Neural progenitor cell (in vitro differentiated cells): ENCODE measurements at regions not wholly inside any gene's neighbourhood (a gene's known extent, or its start where the extent isn't known, plus 50 kb on each side); places are given as distances from the start of the nearest gene placed in this dataset.

Experiments used
- DNase-seq: peaks from one replicate; pipeline ENCODE4 v3.0.0-alpha.2; 2016; ENCODE audit warnings: low spot score
- H2AFZ ChIP-seq: fragments of 200-600 bp; sonication (generic); replicated peaks from 2 replicates; pipeline ENCODE4 v1.6.1; 2016; ENCODE audit warnings: antibody characterized with exemption
- H3F3A ChIP-seq: fragments of 200-600 bp; sonication (generic); 2 replicates; pipeline ENCODE4 v1.6.1; 2016; ENCODE audit warnings: antibody characterized with exemption, low read depth
- H3K27ac ChIP-seq: fragments of 200-600 bp; sonication (generic); 2 replicates; pipeline ENCODE4 v1.5.1; 2016; ENCODE audit warnings: mild to moderate bottlenecking
- H3K27me3 ChIP-seq: fragments of 200-600 bp; sonication (generic); 2 replicates; pipeline ENCODE4 v1.6.1; 2016; ENCODE audit warnings: mild to moderate bottlenecking, moderate library complexity
- H3K36me3 ChIP-seq: fragments of 200-600 bp; sonication (generic); 2 replicates; pipeline ENCODE4 v1.5.1; 2016
- H3K4me1 ChIP-seq: fragments of 200-600 bp; sonication (generic); 2 replicates; pipeline ENCODE4 v1.6.1; 2016; ENCODE audit warnings: mixed run types
- H3K4me2 ChIP-seq: fragments of 200-600 bp; sonication (generic); 2 replicates; pipeline ENCODE4 v1.6.1; 2016
- H3K4me3 ChIP-seq: fragments of 200-600 bp; sonication (generic); 2 replicates; pipeline ENCODE4 v1.5.1; 2016
- H3K79me2 ChIP-seq: fragments of 200-600 bp; sonication (generic); 2 replicates; pipeline ENCODE4 v1.6.1; 2016; ENCODE audit warnings: low read depth
- H3K9ac ChIP-seq: fragments of 200-600 bp; sonication (generic); 2 replicates; pipeline ENCODE4 v1.6.1; 2016
- H3K9me3 ChIP-seq: fragments of 200-600 bp; sonication (generic); 2 replicates; pipeline ENCODE4 v1.5.1; 2016; ENCODE audit warnings: low read depth
- H4K20me1 ChIP-seq: fragments of 200-600 bp; sonication (generic); 2 replicates; pipeline ENCODE4 v1.6.1; 2016; ENCODE audit warnings: low read depth
- H3K27ac Mint-ChIP-seq: 3 replicates; pipeline ENCODE4 v1.8.0; 2021; ENCODE audit warnings: mixed read lengths
- H3K27me3 Mint-ChIP-seq: 2 replicates; pipeline ENCODE4 v1.8.0; 2022; ENCODE audit warnings: low read depth, mild to moderate bottlenecking, inconsistent platforms, moderate library complexity, mixed read lengths; ENCODE audit not compliant: insufficient read depth
- H3K36me3 Mint-ChIP-seq: 3 replicates; pipeline ENCODE4 v1.8.0; 2021; ENCODE audit warnings: mixed read lengths
- H3K4me1 Mint-ChIP-seq: 3 replicates; pipeline ENCODE4 v1.8.0; 2021; ENCODE audit warnings: mixed read lengths
- H3K4me3 Mint-ChIP-seq: 3 replicates; pipeline ENCODE4 v1.8.0; 2021; ENCODE audit warnings: mild to moderate bottlenecking, moderate library complexity, mixed read lengths
- H3K9me3 Mint-ChIP-seq: 3 replicates; pipeline ENCODE4 v1.8.0; 2020; ENCODE audit warnings: mixed read lengths
- EZH2 ChIP-seq: fragments of 200-600 bp; sonication (generic); IDR thresholded peaks from 2 replicates; pipeline ENCODE4 v1.6.1; 2017; ENCODE audit warnings: antibody characterized with exemption, mild to moderate bottlenecking, moderate library complexity
- EZH2phosphoT487 ChIP-seq: fragments of 200-600 bp; sonication (generic); IDR thresholded peaks from 2 replicates; pipeline ENCODE4 v1.6.1; 2017; ENCODE audit warnings: antibody characterized with exemption
- TF ChIP-seq, protein P1 (sequence below): fragments of 200-600 bp; sonication (generic); IDR thresholded peaks from 2 replicates; pipeline ENCODE4 v1.5.1; 2017; ENCODE audit warnings: antibody characterized with exemption, mild to moderate bottlenecking

- TF ChIP-seq, protein P1, sequence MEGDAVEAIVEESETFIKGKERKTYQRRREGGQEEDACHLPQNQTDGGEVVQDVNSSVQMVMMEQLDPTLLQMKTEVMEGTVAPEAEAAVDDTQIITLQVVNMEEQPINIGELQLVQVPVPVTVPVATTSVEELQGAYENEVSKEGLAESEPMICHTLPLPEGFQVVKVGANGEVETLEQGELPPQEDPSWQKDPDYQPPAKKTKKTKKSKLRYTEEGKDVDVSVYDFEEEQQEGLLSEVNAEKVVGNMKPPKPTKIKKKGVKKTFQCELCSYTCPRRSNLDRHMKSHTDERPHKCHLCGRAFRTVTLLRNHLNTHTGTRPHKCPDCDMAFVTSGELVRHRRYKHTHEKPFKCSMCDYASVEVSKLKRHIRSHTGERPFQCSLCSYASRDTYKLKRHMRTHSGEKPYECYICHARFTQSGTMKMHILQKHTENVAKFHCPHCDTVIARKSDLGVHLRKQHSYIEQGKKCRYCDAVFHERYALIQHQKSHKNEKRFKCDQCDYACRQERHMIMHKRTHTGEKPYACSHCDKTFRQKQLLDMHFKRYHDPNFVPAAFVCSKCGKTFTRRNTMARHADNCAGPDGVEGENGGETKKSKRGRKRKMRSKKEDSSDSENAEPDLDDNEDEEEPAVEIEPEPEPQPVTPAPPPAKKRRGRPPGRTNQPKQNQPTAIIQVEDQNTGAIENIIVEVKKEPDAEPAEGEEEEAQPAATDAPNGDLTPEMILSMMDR: no peak
- TF ChIP-seq EZH2phosphoT487 (no peak), EZH2 (no peak)
- Mint-ChIP-seq H3K36me3 (peaks cover 19% of the 10 kb centered on the region), H3K27me3 (no peaks in the 10 kb centered on the region), H3K27ac (no peak overlapping the region), H3K4me3 (no peak overlapping the region), H3K9me3 (no peaks in the 10 kb centered on the region), H3K4me1 (peaks cover 26% of the 10 kb centered on the region)
- Histone ChIP-seq H3K36me3 (no peaks in the 10 kb centered on the region), H2AFZ (no peak overlapping the region), H3K4me3 (no peak overlapping the region), H3F3A (no peaks in the 10 kb centered on the region), H3K27me3 (no peaks in the 10 kb centered on the region), H3K4me2 (no peak overlapping the region), H3K9me3 (no peaks in the 10 kb centered on the region), H3K79me2 (no peaks in the 10 kb centered on the region), H3K27ac (no peak overlapping the region), H3K9ac (no peak overlapping the region), H3K4me1 (peaks cover 23% of the 10 kb centered on the region), H4K20me1 (no peaks in the 10 kb centered on the region)
- DNase-seq: no peak
These were observed 325.6 kb upstream of the UMPS start for GRCh38 chr3:124404621-124405020.

DNA sequence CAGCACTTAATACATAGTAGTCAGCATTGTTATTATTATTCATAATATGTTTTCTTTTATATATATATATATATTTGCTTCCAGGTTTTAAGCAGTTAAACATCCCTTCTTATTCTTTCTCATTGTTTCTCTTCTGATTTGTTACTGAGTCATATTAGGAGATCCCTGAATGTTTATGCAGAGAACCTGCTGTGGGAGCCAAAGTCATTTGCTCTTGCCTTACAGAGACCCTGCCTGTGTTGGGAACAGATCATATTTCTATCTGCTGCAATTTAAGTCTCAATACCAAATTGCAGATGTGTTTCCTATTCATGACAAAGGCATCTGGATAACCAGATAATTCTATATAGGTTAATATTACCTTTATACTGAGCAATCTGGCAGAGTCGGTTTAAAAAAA is 323.0 kb upstream of the UMPS start:
- no peaks in the 10 kb centered on the region for H3K9me3 Mint-ChIP-seq
- Histone ChIP-seq H2AFZ (no peak overlapping the region), H3K9ac (no peak overlapping the region), H3F3A (no peaks in the 10 kb centered on the region), H3K27me3 (no peaks in the 10 kb centered on the region), H3K4me3 (no peak overlapping the region), H3K79me2 (no peaks in the 10 kb centered on the region), H3K36me3 (no peaks in the 10 kb centered on the region), H3K4me2 (no peak overlapping the region), H4K20me1 (no peaks in the 10 kb centered on the region), H3K27ac (no peak overlapping the region), H3K9me3 (no peaks in the 10 kb centered on the region), H3K4me1 (peaks cover 17% of the 10 kb centered on the region)
- H3K4me1 Mint-ChIP-seq: peaks cover 20% of the 10 kb centered on the region
- TF ChIP-seq EZH2phosphoT487 (no peak), EZH2 (no peak)
- TF ChIP-seq, protein P1: no peak
- no peak overlapping the region for H3K27ac Mint-ChIP-seq
- H3K36me3 Mint-ChIP-seq: peaks cover 21% of the 10 kb centered on the region
- no peak overlapping the region for H3K4me3 Mint-ChIP-seq
- no peak for DNase-seq
- H3K27me3 Mint-ChIP-seq: no peaks in the 10 kb centered on the region

DNA sequence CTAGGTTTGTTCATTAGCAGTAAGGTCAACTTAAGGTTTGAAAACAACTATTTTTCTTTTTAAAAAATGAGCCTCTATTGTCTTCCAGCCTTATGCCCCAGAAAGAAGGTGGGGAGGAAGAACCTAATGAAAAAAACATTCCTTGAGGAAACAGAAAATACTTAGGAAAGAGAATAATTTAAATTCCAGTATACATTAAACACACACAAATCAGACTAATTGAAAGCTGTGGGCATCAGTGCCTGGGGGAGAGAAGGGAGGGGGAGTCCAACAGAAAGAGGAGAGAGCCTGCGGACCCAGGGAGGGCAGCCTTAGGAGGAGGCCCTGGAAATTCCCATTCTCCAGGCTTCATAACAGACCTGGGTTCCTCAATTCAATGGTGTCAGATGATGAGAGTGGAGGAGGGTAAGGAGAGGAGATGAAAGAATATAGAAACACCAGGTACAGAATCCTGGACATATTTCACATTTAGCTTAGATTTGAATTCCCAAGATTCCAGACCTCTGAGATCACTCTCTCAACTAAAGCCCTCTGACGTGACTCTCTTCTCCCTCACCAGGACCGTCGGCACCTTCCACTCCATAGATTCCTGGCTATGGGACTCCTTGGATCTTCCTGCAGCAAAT is 320.5 kb upstream of the UMPS start:
- no peak overlapping the region for H3K9ac ChIP-seq
- H3K4me3 Mint-ChIP-seq: no peak overlapping the region
- H3K4me1 Mint-ChIP-seq: peaks cover 9% of the 10 kb centered on the region
- no peaks in the 10 kb centered on the region for H3K27me3 ChIP-seq
- H3K27ac ChIP-seq: no peak overlapping the region
- H3K79me2 ChIP-seq: no peaks in the 10 kb centered on the region
- no peaks in the 10 kb centered on the region for H4K20me1 ChIP-seq
- peaks cover 28% of the 10 kb centered on the region for H3K36me3 Mint-ChIP-seq
- H3K9me3 Mint-ChIP-seq: no peaks in the 10 kb centered on the region
- H3F3A ChIP-seq: no peaks in the 10 kb centered on the region
- DNase-seq: no peak
- no peak overlapping the region for H3K4me2 ChIP-seq
- no peak for TF ChIP-seq EZH2
- no peak for TF ChIP-seq EZH2phosphoT487
- TF ChIP-seq, protein P1: no peak
- no peak overlapping the region for H3K4me3 ChIP-seq
- no peaks in the 10 kb centered on the region for H3K36me3 ChIP-seq
- H3K27ac Mint-ChIP-seq: no peak overlapping the region
- H3K27me3 Mint-ChIP-seq: no peaks in the 10 kb centered on the region
- H3K4me1 ChIP-seq: no peaks in the 10 kb centered on the region
- no peaks in the 10 kb centered on the region for H3K9me3 ChIP-seq
- no peak overlapping the region for H2AFZ ChIP-seq
